CD14-positive monocyte (primary cell): ENCODE measurements at regions not wholly inside any gene's neighbourhood (a gene's known extent, or its start where the extent isn't known, plus 50 kb on each side); places are given as distances from the start of the nearest gene placed in this dataset.

Experiments used
- DNase-seq, 3 donors: peaks; one replicate each; pipeline ENCODE4 v3.0.0-alpha.2; 2011 to 2022
- H2AFZ ChIP-seq: 2 replicates; pipeline ENCODE4 v1.6.0; 2012; ENCODE audit warnings: mild to moderate bottlenecking, low read depth, low read length, inconsistent platforms; ENCODE audit not compliant: insufficient read depth, poor library complexity, severe bottlenecking
- H3K27ac ChIP-seq, 2 donors: 1 replicate in 1 of 2; 2 replicates in 1 of 2; pipeline ENCODE4 v1.5.1; 2012 to 2013; ENCODE audit warnings: low read length in 2 of 2, control low read depth in 1 of 2, inconsistent platforms in 1 of 2, low read depth in 1 of 2, mild to moderate bottlenecking in 1 of 2
- H3K27me3 ChIP-seq, 2 donors: one replicate each; pipeline versions ENCODE4 v1.6.0 to v1.6.1; 2011 to 2013; ENCODE audit warnings: low read length in 2 of 2; ENCODE audit not compliant: control insufficient read depth in 2 of 2, insufficient read depth in 2 of 2
- H3K36me3 ChIP-seq, 2 donors: replicated peaks in 1 of 2; 1 replicate in 1 of 2; 2 replicates in 1 of 2; pipeline versions ENCODE4 v1.5.1 to v1.6.1; 2012 to 2013; ENCODE audit warnings: low read length in 2 of 2, control low read depth in 1 of 2, inconsistent platforms in 1 of 2, mild to moderate bottlenecking in 1 of 2; ENCODE audit not compliant: insufficient read depth in 2 of 2, control insufficient read depth in 1 of 2
- H3K4me1 ChIP-seq, 2 donors: 1 replicate in 1 of 2; 2 replicates in 1 of 2; pipeline versions ENCODE4 v1.5.1 to v1.6.1; 2012 to 2013; ENCODE audit warnings: low read length in 2 of 2, control low read depth in 1 of 2, inconsistent platforms in 1 of 2, mild to moderate bottlenecking in 1 of 2, moderate library complexity in 1 of 2; ENCODE audit not compliant: insufficient read depth in 2 of 2, control insufficient read depth in 1 of 2
- H3K4me2 ChIP-seq: replicated peaks from 2 replicates; pipeline ENCODE3; 2012; ENCODE audit warnings: low read length, moderate library complexity, mild to moderate bottlenecking; ENCODE audit not compliant: poor library complexity, severe bottlenecking; ENCODE audit errors: extremely low read depth
- H3K4me3 ChIP-seq, 3 experiments: fragments of 200-600 bp in 1 of 3; sonication (generic) in 1 of 3; replicated peaks in 1 of 3; 1 replicate in 2 of 3; 2 replicates in 1 of 3; pipeline ENCODE4 v1.5.1; 2011 to 2013; ENCODE audit warnings: low read length in 3 of 3, mild to moderate bottlenecking in 3 of 3, control low read depth in 2 of 3, low read depth in 2 of 3, inconsistent platforms in 1 of 3, moderate library complexity in 1 of 3
- H3K79me2 ChIP-seq: 2 replicates; pipeline ENCODE4 v1.6.0; 2012; ENCODE audit warnings: mild to moderate bottlenecking, control low read depth, inconsistent platforms, low read length, moderate library complexity; ENCODE audit not compliant: insufficient read depth
- H3K9ac ChIP-seq: 2 replicates; pipeline ENCODE4 v1.6.0; 2017; ENCODE audit warnings: low read length, mild to moderate bottlenecking; ENCODE audit not compliant: insufficient read depth, poor library complexity, severe bottlenecking
- H3K9me3 ChIP-seq, 2 donors: replicated peaks in 1 of 2; 1 replicate in 1 of 2; 2 replicates in 1 of 2; pipeline versions ENCODE4 v1.5.1 to v1.6.1; 2012 to 2013; ENCODE audit warnings: low read length in 2 of 2, control low read depth in 1 of 2; ENCODE audit not compliant: control insufficient read depth in 1 of 2, insufficient read depth in 1 of 2
- H4K20me1 ChIP-seq: 2 replicates; pipeline ENCODE4 v1.6.0; 2012; ENCODE audit warnings: mild to moderate bottlenecking, low read length, control low read depth, moderate library complexity; ENCODE audit not compliant: insufficient read depth
- H3K27ac Mint-ChIP-seq, 7 donors: one replicate each; pipeline ENCODE4 v1.8.0; 2020; ENCODE audit warnings: mild to moderate bottlenecking in 7 of 7, mixed read lengths in 7 of 7, moderate library complexity in 6 of 7, inconsistent platforms in 2 of 7
- H3K27me3 Mint-ChIP-seq, 3 donors: one replicate each; pipeline ENCODE4 v1.8.0; 2021 to 2022; ENCODE audit warnings: low read depth in 3 of 3, mild to moderate bottlenecking in 3 of 3, mixed read lengths in 3 of 3, moderate library complexity in 3 of 3, inconsistent platforms in 1 of 3
- H3K36me3 Mint-ChIP-seq, 2 donors: one replicate each; pipeline ENCODE4 v1.8.0; 2020; ENCODE audit warnings: mixed read lengths in 2 of 2, inconsistent platforms in 1 of 2, mild to moderate bottlenecking in 1 of 2
- H3K4me1 Mint-ChIP-seq: one replicate; pipeline ENCODE4 v1.8.0; 2020; ENCODE audit warnings: mild to moderate bottlenecking, mixed read lengths
- H3K4me3 Mint-ChIP-seq, 2 donors: one replicate each; pipeline ENCODE4 v1.8.0; 2020; ENCODE audit warnings: mild to moderate bottlenecking in 2 of 2, mixed read lengths in 2 of 2, moderate library complexity in 1 of 2
- H3K9me3 Mint-ChIP-seq, 7 donors: one replicate each; pipeline ENCODE4 v1.8.0; 2020 to 2022; ENCODE audit warnings: mixed read lengths in 7 of 7, mild to moderate bottlenecking in 6 of 7, moderate library complexity in 6 of 7, inconsistent platforms in 2 of 7
- WGBS: methylation state at CpG from one replicate; pipeline ENCODE4 v1.1.5; 2013; ENCODE audit warnings: missing lambda C conversion rate; ENCODE audit not compliant: insufficient coverage; 5-methylcytosine and 5-hydroxymethylcytosine counted together
- intact Hi-C, 2 donors: fragments of 100-400 bp; cut with micrococcal nuclease; formaldehyde crosslinking; loops; one replicate each; pipeline versions ENCODE4 v1.15.0 to v1.15.1; 2023
- TF ChIP-seq, protein P1 (sequence below): fragments of 200-600 bp; IDR thresholded peaks from one replicate; pipeline ENCODE4 v1.8.0; 2022; ENCODE audit warnings: antibody characterized with exemption, mild to moderate bottlenecking

DNA sequence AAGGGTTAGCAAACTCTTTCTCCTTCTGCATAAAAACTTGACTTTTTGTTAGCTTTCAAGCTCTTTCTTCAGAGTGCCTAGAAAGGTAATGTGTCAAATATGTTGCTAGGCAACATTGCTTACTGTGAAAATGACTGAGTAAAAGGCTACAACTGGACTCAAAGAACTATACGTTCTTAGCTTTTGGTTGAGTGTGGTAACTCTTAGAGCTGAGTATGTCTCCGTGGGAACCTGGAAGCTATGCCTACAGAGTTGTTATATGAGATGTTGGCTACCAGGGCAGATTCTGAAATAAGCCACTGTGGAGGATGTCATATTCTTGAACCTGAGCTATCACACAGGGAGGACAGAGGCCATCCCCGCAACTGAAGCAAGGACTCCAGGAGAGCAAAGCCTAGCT, 105.5 kb downstream of the ARL6IP6 start:
- H3K27me3 ChIP-seq = no peaks in the 10 kb centered on the region
- Mint-ChIP-seq H3K36me3 (no peaks in the 10 kb centered on the region), H3K27me3 (peaks cover 2 to 5% (median 2%) of the 10 kb centered on the region in 3 donors), H3K4me3 (no peak overlapping the region), H3K4me1 (no peaks in the 10 kb centered on the region), H3K9me3 (peaks cover 0 to 9% (median 3%) of the 10 kb centered on the region in 7 donors), H3K27ac (no peak overlapping the region)
- H3K79me2 ChIP-seq = no peaks in the 10 kb centered on the region
- H3K4me2 ChIP-seq = no peak overlapping the region
- intact Hi-C loops = no loop called here
- WGBS = 95% methylated on average over 3 of the region's 3 CpGs
- H2AFZ ChIP-seq = no peak overlapping the region
- no peak overlapping the region for H3K9ac ChIP-seq
- no peak for DNase-seq
- no peak overlapping the region for H3K27ac ChIP-seq
- no peaks in the 10 kb centered on the region for H3K9me3 ChIP-seq
- no peaks in the 10 kb centered on the region for H3K4me1 ChIP-seq
- no peaks in the 10 kb centered on the region for H3K36me3 ChIP-seq
- TF ChIP-seq, protein P1, sequence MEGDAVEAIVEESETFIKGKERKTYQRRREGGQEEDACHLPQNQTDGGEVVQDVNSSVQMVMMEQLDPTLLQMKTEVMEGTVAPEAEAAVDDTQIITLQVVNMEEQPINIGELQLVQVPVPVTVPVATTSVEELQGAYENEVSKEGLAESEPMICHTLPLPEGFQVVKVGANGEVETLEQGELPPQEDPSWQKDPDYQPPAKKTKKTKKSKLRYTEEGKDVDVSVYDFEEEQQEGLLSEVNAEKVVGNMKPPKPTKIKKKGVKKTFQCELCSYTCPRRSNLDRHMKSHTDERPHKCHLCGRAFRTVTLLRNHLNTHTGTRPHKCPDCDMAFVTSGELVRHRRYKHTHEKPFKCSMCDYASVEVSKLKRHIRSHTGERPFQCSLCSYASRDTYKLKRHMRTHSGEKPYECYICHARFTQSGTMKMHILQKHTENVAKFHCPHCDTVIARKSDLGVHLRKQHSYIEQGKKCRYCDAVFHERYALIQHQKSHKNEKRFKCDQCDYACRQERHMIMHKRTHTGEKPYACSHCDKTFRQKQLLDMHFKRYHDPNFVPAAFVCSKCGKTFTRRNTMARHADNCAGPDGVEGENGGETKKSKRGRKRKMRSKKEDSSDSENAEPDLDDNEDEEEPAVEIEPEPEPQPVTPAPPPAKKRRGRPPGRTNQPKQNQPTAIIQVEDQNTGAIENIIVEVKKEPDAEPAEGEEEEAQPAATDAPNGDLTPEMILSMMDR = no peak
- H3K4me3 ChIP-seq = no peak overlapping the region
- H4K20me1 ChIP-seq = no peaks in the 10 kb centered on the region

- Histone ChIP-seq H3K79me2 (no peaks in the 10 kb centered on the region), H3K9ac (no peak overlapping the region), H3K27ac (no peak overlapping the region), H3K4me1 (no peaks in the 10 kb centered on the region), H3K4me2 (no peak overlapping the region), H3K36me3 (no peaks in the 10 kb centered on the region), H4K20me1 (no peaks in the 10 kb centered on the region), H3K9me3 (no peaks in the 10 kb centered on the region), H3K27me3 (no peaks in the 10 kb centered on the region), H2AFZ (no peak overlapping the region), H3K4me3 (no peak overlapping the region)
- Mint-ChIP-seq H3K36me3 (no peaks in the 10 kb centered on the region), H3K4me1 (no peaks in the 10 kb centered on the region), H3K27me3 (peaks cover under 1 to 4% (median 2%) of the 10 kb centered on the region in 3 donors), H3K9me3 (peaks cover 0 to 9% (median 2%) of the 10 kb centered on the region in 7 donors), H3K27ac (no peak overlapping the region), H3K4me3 (no peak overlapping the region)
- WGBS = 35% methylated on average over 3 of the region's 5 CpGs
- DNase-seq = no peak
- intact Hi-C loops = no loop called here
- TF ChIP-seq, protein P1 = no peak
These were observed 104.3 kb downstream of the ARL6IP6 start for GRCh38 chr2:152822676-152823075.
